T-helper 2 cell treated with Interferon-gamma antibody and Interleukin-4, amounts not matched to agents 100 ng/mL and 5 ng/mL, for 36 hours (primary cell): ENCODE measurements at regions not wholly inside any gene's neighbourhood (a gene's known extent, or its start where the extent isn't known, plus 50 kb on each side); places are given as distances from the start of the nearest gene placed in this dataset.

Experiments used
- intact Hi-C: fragments of 100-400 bp; cut with micrococcal nuclease; formaldehyde crosslinking; loops from one replicate; pipeline ENCODE4 v1.15.1; 2023

DNA sequence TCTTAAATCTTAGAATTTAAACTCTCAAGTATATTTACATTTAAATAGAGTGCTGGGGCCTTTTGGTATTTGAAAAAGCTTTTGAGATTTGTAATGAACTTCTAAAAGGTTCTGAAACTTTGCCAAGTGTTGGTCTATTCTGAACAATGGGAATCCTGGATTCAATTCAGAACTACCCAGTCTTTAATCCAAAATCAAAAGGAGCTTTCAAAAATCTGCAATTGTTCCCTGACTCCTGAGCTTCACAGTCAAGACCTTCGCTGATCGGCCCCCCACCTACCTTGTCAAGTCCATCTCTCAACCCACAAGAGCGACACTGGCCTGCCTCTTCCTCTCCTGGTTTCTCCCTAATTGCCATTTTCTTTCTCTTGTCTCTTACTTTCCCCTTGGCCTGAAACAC is 666.1 kb upstream of the BOD1L1 start:
- intact Hi-C loops, result no loop called here

DNA sequence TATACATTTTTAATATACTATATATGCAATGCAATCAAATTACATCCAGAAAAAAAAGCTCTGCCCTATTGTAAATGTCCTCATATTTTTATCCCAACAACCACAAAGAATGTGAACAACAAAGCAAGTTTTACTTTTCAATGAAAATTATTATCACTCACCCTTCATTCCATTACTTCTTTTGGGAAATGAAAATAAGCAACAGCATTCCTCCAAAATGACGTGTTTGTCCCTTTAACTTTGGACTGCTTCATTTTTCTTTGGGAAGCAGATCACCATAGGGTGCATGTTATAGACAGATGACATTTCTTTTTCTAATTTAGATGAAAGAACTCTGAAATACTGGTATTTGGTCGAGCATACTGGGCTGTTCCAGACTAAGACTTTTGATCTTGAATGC is 667.1 kb upstream of the BOD1L1 start:
- intact Hi-C loops, result no loop called here

DNA sequence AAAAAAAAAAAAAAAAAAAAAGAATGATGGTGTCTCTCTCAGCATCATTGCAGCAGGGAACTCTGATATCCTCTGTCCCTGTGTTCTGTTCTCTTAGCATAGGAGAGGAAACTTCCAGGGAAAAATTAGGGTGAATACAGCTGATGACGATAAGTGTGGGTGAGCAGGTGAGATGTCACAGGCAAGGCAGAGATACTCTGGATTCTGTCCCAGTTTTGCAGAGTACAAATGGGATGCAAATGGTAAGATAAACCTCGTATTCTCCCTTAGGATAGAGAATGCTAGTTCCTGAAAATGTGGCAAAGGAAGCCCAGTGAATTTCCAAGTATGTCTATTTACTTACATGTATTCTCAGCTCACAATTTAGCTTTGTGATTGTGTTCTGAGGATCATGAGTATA is 671.6 kb upstream of the BOD1L1 start:
- intact Hi-C loops, result no loop called here

DNA sequence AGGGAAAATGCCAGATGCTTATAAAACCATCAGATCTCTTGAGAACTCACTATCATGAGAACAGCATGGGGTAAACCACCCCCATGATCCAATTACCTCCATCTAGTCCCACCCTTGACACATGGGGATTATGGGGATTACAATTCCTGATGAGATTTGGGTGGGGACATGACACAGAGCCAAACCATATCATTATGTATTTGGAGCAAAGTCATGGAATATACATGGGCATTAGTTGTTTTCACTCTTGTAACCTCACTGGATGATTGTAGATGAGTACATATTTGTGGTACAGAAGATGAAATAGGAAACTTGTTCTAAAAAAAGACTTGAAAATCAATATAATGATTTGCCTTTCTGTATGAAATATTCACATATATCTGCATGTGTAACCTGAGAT is 674.5 kb upstream of the BOD1L1 start:
- intact Hi-C loops, result no loop called here

DNA sequence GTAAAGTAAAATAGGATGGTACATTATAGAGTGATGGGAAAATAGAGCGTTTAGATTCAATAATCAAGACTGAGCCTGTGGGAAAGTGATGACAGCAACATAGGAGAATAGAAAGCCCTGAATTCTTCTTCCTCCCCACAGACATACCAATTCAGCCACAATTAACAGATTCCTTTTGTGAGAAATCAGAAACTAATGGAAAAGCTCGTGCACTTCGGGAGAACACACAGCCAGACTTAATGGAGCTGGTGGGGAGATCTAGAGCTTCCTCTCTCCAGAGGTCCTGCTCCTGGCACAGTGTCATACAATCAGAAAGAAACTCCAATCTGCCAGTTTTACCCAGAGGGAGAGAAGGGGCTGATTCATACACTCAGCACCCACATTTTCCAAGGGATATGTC is 676.3 kb upstream of the BOD1L1 start:
- intact Hi-C loops, result no loop called here

DNA sequence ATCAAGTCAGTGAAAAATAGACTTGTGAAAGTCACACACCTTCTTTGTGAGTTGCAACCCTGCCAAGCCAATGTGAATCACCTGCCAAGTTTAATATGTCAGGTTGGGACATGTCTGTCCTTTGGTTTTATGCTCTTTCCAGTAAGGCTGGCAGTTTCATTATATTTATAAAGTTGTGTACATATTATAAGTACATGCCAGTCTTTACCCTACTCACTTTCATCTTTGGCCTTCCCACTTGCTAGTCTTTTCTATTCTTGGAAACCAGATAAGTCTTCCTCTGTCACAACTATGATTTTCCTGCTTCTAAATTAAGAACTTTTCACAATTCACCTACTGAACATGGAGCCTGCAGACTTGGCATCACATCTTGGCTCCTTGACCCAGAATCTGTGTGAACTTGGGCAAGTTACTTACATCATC is 680.7 kb upstream of the BOD1L1 start:
- intact Hi-C loops, result no loop called here

DNA sequence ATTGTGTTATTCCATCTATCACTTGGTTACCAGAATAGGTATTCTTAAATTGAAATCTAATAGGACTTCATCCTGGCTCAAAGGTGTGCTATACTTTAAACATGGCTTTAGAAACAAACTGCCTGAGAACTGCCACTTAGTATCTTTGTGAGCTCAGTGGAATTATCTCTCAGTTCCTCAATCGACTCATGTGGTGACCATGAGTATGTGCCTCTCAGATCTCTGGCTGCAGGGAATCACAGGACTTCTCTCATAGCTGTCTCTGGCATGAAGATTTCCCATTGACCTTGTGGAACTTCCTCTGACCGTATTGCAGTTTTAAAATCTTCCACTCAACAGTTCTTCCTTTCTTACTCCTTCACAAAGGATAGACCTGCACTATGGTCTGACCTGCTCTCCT is 681.9 kb upstream of the BOD1L1 start:
- intact Hi-C loops, result no loop called here

DNA sequence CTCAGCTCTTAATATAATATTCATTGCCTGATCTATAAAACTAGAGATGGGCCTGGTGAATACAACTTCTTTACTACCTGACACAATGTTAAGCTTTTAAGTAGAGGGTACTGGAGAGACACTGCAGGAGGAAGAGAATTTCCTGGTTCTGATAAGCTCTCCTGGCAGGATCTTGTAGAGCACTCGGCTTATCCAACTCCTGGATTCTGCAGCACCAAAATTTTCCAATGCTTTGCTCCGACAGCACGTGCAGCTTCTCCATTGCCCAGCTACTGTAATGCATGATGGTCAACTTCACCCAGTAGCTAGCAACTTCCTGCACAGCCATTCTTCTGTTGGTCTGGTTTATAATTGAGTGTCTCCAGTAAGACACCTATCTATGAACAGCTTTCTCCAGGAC is 686.2 kb upstream of the BOD1L1 start:
- intact Hi-C loops, result no loop called here

DNA sequence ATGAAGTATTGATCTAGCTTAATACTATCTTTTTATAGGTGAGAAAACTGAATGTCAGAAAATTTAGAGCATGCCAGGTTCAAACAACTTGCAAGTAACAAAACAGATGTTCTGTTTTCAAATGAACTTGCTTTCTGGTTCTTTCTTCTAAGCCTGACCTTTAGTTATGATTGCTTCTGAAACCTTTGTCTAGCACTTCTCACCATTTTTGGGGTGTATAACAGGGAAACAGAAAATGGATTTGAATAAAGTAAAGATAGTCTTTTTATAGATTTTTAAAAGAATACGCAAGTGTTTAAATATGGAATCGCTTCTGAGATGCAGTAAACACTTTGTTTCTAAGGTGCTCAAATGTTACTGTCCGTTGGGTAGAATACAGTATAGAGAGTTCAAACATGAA is 687.2 kb upstream of the CPEB2 start:
- intact Hi-C loops, result no loop called here

DNA sequence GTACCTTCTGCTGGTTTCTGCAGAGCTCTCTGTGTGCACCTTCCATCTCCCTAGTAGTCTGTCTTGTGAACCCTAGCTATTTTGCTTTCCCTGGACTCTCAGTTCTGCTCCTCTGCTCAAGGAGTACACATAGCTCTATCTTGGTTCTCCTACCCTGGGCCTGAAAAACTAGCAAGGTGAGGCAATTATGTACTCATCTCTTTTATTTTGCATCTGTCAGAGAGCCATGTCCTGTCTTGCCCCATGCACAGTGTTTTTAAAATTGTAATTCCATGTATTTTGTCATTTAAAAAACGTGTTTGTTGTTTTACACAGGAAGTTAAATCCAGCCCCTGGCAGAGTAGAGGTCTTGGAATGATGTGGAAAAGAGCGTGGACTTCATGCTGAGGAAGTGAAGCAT is 684.9 kb upstream of the CPEB2 start:
- intact Hi-C loops, result no loop called here

DNA sequence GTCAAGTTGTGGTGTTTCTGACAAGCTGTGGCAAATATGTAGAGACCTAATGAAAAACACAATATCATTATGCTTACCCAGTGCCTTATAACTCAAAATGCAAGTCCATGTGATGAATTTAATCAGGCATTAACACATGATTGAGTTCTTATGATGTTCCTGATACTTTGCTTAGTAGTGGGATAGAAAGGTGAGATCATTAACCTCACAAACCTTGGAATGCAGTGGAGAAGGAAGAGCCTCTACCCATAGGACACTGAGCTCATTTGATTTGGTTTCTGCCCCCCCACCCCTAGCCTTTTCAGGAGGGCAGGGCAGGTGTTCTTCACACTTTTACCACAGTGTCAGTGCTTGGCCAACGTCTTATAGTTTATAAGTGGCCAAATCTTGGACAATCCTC is 683.6 kb upstream of the CPEB2 start:
- intact Hi-C loops, result no loop called here

DNA sequence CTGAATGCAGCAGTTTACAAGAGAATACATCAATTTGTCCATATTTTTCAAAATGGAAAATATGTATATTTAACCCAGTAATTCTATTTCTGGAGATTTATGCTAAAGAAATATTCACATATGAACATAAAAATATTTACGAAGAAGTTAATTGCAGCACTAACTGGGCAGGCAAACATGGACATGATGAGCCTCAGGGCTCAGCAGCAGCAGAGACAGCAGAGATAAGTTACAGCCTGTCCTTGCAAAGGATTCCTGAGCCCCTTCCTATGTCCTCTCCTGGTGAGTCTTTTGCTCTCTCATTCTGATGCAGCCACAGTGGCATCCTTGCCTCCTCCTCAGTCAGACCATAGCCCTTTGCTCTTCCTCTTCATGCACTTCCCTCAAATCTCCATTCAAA is 680.6 kb upstream of the CPEB2 start:
- intact Hi-C loops, result no loop called here

DNA sequence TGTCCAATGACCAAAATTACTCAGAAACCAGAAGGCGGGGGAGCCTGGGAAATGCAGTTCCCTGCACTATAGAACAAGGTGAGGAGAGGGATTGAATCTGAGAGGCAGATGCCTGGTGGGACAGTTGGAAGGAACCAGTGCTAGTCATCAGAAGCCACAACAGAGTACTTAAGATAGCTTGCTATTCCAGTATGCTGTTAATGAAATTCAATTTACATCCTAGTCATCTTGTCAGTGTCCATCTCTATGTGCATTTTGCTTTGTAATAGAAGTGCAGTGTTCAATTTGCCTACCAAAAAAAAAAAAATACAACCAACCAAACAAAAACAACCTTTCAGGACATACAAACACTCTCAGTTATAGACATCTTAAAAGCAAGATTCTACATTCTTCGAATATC is 679.1 kb upstream of the CPEB2 start:
- intact Hi-C loops, result no loop called here

DNA sequence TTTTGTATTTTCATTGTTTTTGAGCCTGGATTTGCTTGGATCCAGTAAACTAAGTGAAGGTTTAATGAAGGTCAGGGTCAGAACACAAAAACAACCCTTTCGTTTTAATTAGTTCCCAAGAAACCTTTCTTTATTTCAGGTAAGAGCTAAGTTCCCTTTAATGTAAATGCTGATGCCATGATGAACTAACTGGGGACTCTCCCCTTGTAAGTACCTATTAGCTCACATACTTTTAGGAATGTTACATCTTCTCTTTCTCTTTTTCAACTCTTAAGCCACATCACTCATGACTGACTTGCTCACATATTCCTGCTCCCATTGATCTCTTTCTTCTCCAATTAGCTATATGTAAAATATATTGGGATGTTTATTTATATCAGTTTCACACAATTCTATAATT is 673.1 kb upstream of the CPEB2 start:
- intact Hi-C loops, result no loop called here

DNA sequence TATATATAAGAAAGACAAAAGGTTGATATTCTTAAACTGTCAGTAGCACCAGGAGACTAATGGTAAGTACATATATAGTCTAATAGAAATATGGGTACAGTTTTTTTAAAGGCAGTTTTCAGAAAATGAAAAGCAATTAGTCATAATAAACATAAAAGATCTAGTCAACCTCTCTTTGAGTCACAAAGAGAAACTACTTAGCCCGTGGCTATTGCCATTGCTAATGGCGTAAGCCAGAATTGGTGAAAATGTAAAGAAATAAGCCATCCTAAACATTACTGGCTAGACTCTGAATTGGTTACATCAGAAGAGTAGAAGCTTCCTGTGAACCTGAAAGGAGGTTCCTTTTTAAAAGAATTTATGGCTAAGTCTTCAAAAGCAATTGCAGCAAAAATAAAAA is 668.7 kb upstream of the CPEB2 start:
- intact Hi-C loops, result no loop called here

DNA sequence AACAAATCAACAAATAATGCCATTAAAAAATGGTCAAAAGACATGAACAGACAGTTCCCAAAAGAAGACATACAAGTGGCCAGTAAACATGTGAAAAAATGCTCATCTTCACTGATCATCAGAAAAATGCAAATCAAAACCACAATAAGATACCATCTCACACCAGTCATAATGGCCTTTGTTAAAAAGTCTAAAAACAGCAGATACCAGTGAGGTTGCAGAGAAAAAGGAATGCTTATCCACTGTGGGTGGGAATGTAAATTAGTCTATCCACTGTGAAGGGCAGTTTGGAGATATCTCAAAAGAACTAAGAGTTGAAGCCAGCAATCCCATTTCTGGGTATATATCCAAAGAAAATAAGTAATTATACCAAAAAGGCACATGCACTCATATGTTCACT is 668.1 kb upstream of the CPEB2 start:
- intact Hi-C loops, result no loop called here

DNA sequence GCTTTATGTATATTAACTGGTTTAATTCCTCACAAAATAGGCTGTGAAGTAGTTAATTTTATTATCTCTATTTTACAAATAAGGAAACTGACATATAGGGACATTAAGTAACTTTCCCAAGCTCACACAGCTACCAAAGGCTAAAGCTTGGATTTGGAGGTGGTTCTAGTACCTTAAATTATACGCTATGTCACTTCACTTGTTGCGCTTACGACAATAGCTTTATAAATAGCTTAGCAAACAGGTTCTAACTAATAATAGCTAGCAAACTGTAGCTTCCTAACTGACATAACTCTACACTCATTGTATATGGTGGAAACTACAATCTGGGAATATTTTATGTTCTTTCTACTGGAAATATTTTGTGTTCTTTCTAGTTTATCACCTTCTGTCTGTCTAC is 666.4 kb upstream of the CPEB2 start:
- intact Hi-C loops, result no loop called here

DNA sequence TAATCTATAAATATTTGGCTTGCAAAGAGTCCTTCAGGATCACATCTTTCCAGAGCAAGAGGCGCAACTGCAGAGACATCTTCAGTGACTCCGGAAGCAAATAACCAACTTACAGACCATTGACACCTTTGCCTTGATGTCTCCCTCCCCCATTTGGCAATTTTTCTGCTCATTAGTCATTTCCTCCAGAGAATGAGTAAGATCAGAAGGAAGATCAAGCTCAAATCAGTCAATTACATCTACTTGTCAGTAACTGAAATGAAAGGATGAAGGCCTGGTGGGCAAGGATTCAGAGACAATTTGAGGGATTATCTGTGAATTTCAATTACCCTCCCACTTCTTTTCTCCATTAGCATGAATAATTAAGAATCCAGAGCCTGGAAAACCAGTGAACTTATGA is 665.6 kb upstream of the CPEB2 start:
- intact Hi-C loops, result no loop called here

DNA sequence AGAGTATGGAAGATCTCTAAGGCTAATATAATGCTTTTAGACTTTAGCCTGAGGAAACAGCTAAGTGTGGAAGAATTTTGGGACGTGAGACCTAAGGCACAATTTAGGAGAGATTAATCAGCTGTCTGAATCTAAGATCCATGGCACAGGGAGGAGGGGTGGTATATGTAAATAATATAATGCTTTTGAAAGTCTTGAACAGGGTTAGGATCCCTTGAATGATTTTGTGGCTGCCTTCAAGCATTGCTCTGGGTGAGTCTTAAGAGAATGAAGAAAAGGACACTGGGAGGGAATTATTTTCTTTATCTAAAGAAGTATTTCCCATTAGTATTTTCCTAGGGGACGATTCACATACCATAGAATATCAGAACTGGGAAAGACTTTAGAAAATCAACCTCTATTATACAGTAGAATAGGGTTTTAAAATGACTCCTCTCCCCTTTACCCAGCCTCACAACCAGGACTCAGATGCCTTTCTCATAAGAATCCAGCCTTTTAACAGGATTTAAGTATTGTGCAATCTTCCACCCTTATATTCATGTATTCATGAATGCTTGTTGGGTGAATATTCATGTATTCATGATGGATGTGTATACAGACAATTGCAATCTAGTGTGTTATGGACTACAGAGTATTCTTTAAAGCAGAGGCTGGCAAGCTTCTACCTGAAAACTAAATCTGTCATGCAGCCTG is 664.2 kb upstream of the CPEB2 start:
- intact Hi-C loops, result no loop called here

DNA sequence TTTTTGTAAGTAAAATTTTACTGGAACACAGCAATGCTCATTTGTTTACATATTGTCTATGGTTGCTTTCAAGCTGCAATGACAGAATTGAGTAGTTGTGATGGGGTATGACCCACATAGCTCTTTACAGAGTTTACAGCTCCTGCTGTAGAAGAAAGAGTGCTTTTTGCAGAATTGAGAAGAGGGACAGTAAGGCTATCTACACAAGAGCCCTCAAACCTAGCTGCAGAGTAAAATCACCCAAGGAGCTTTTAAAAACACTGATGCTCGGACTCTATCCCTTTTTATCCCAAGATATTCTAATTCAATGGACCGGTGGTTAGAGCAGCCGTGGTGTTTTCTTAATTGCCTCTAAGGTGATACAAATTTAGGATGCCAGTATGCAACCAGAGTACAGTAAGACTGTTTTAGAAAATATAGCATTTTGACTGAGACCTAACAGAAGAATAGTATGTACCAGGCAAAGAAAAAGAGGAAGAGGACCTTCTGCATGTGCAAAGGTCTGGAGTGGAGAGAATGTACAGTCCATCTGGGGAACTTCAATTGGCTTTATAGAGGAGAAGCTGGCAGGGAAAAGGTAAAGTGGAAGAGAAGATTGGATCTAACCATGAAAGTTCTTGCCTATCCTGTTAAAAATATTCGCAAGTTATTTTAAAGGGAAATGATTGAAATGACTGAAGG is 663.6 kb upstream of the CPEB2 start:
- intact Hi-C loops, result no loop called here

DNA sequence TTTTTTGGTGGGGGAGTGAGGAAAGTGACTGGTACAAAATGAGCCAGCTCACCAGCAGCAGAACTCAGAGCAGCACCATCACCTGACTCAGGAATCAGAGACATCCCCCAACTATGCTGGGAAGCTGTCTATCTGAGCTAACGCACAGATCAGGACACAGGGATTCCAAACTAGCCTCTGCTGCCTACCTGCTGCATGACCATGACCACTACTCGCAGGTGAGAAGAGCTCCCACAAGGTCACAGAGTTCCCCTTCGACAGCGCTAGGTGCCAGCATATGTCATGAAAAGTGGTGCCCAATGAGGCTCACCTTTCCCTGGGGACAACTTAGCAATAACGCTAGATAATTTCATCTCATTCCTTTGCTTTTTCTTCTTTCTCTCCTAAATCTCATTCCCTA is 662.6 kb upstream of the CPEB2 start:
- intact Hi-C loops, result no loop called here

DNA sequence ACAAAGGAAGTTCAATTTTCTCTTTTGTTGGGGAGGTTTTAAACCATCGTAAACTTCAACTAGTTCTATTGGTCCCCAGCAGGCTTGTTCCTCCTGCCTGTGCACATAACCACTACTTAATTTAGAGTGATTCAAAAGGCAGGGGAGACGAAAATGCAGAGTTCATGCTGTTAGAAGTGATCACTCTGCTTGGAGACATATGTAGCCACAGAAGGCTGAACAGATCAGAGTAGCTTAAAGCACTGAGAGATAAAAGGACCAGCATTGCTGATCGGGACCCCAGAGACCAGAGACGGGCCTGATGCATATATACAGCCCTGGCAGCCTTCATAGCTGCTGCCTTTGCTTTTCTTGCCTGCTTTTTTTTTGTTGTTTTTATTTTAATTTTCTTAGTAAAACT is 662.0 kb upstream of the CPEB2 start:
- intact Hi-C loops, result no loop called here

DNA sequence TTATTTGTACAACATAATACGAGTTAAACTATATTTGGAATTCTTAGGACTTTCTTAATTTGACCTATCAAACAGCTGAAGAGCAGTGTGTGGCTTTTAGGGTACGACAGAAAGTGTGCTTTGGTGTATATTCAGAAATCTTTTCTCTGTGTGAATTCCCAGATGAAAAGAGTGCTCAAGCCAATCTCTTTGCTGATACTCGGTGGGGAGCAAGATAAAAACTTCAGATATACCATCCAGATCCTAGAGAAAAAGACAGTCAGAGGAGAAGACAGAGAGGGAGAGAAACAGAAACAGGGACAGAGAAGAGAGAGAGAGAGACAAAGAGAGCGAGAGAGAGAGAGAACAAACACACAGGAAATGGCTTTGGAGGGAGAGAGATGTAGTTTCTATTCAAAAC is 658.3 kb upstream of the CPEB2 start:
- intact Hi-C loops, result no loop called here
